Astrocyte (in vitro differentiated cells and primary cell): ENCODE measurements at regions not wholly inside any gene's neighbourhood (a gene's known extent, or its start where the extent isn't known, plus 50 kb on each side); places are given as distances from the start of the nearest gene placed in this dataset.

ENCODE experiments used
- EZH2 ChIP-seq: IDR thresholded peaks from 2 replicates; pipeline ENCODE4 v1.6.1; 2012; ENCODE audit warnings: mild to moderate bottlenecking, low read length, inconsistent platforms; ENCODE audit not compliant: insufficient read depth
- TF ChIP-seq, protein P1 (sequence below): IDR thresholded peaks from 2 replicates; pipeline ENCODE4 v1.5.1; 2011; ENCODE audit warnings: low read depth, mild to moderate bottlenecking, inconsistent platforms, low read length, moderate library complexity; ENCODE audit not compliant: insufficient read depth

GRCh38 chr22:48531761-48532435 lies 1295.8 kb downstream of the BRD1 start:
- TF ChIP-seq, protein P1, sequence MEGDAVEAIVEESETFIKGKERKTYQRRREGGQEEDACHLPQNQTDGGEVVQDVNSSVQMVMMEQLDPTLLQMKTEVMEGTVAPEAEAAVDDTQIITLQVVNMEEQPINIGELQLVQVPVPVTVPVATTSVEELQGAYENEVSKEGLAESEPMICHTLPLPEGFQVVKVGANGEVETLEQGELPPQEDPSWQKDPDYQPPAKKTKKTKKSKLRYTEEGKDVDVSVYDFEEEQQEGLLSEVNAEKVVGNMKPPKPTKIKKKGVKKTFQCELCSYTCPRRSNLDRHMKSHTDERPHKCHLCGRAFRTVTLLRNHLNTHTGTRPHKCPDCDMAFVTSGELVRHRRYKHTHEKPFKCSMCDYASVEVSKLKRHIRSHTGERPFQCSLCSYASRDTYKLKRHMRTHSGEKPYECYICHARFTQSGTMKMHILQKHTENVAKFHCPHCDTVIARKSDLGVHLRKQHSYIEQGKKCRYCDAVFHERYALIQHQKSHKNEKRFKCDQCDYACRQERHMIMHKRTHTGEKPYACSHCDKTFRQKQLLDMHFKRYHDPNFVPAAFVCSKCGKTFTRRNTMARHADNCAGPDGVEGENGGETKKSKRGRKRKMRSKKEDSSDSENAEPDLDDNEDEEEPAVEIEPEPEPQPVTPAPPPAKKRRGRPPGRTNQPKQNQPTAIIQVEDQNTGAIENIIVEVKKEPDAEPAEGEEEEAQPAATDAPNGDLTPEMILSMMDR = no peak
- TF ChIP-seq EZH2 = no peak
